GM11168 (cell line): ENCODE measurements at regions not wholly inside any gene's neighbourhood (a gene's known extent, or its start where the extent isn't known, plus 50 kb on each side); places are given as distances from the start of the nearest gene placed in this dataset.

Source experiments
- in situ Hi-C: fragments of 300-500 bp; cut with MboI; formaldehyde crosslinking; loops from one replicate; pipeline ENCODE4 v1.12.0; 2022; ENCODE audit warnings: low sequenced_read_pairs; ENCODE audit not compliant: unreplicated experiment

GRCh38 chr16:72384651-72385050, 212.7 kb upstream of the PMFBP1 start:
- in situ Hi-C loops: no loop called here

GRCh38 chr16:72380283-72380682, 208.3 kb upstream of the PMFBP1 start:
- in situ Hi-C loops: no loop called here

GRCh38 chr16:72373201-72373600, 201.2 kb upstream of the PMFBP1 start:
- in situ Hi-C loops: no loop called here

- in situ Hi-C loops: no loop called here
Observed at GRCh38 chr16:72372087-72373045, 200.4 kb upstream of the PMFBP1 start.

GRCh38 chr16:72371307-72372086, 199.5 kb upstream of the PMFBP1 start:
- in situ Hi-C loops: no loop called here

GRCh38 chr16:72369274-72369673, 197.3 kb upstream of the PMFBP1 start:
- in situ Hi-C loops: no loop called here

- in situ Hi-C loops: no loop called here
Observed at GRCh38 chr16:72367851-72368250, 195.9 kb upstream of the PMFBP1 start.

GRCh38 chr16:72362973-72363372, 191.0 kb upstream of the PMFBP1 start:
- in situ Hi-C loops: no loop called here

- in situ Hi-C loops: no loop called here
Observed at GRCh38 chr16:72362476-72362875, 190.5 kb upstream of the PMFBP1 start.

- in situ Hi-C loops: no loop called here
Observed at GRCh38 chr16:72357910-72358309, 186.0 kb upstream of the PMFBP1 start.

GRCh38 chr16:72355561-72355960, 183.6 kb upstream of the PMFBP1 start:
- in situ Hi-C loops: no loop called here

- in situ Hi-C loops: no loop called here
Observed at GRCh38 chr16:72349719-72350118, 177.8 kb upstream of the PMFBP1 start.

- in situ Hi-C loops: no loop called here
Observed at GRCh38 chr16:72332926-72333325, 161.0 kb upstream of the PMFBP1 start.

GRCh38 chr16:72324578-72324977, 152.6 kb upstream of the PMFBP1 start:
- in situ Hi-C loops: no loop called here

GRCh38 chr16:72317446-72317845, 145.5 kb upstream of the PMFBP1 start:
- in situ Hi-C loops: no loop called here

- in situ Hi-C loops: no loop called here
Observed at GRCh38 chr16:72313903-72314302, 141.9 kb upstream of the PMFBP1 start.

GRCh38 chr16:72312828-72313227, 140.9 kb upstream of the PMFBP1 start:
- in situ Hi-C loops: no loop called here

- in situ Hi-C loops: no loop called here
Observed at GRCh38 chr16:72311426-72311825, 139.5 kb upstream of the PMFBP1 start.

GRCh38 chr16:72309001-72309400, 137.0 kb upstream of the PMFBP1 start:
- in situ Hi-C loops: no loop called here

GRCh38 chr16:72308396-72308795, 136.4 kb upstream of the PMFBP1 start:
- in situ Hi-C loops: no loop called here

- in situ Hi-C loops: no loop called here
Observed at GRCh38 chr16:72302332-72302731, 130.4 kb upstream of the PMFBP1 start.
